ENCODE measurements at regions not wholly inside any gene's neighbourhood (a gene's known extent, or its start where the extent isn't known, plus 50 kb on each side); places are given as distances from the start of the nearest gene placed in this dataset.

- Histone ChIP-seq H2AFZ (ENCODE audit: low read length) (no peak overlapping the region), H3K36me3 (replicated peaks in 1 of 2; ENCODE audit: control insufficient read depth in 1 of 2, insufficient read depth in 2 of 2, low read length in 2 of 2) (no peaks in the 10 kb centered on the region), H3K4me1 (ENCODE audit: insufficient read depth, low read length) (peaks cover 8% of the 10 kb centered on the region), H3K9me3 (ENCODE audit: low read length) (no peaks in the 10 kb centered on the region), H3K9ac (ENCODE audit: insufficient read depth, low read depth, low read length) (no peak overlapping the region), H3K4me3 (replicated peaks in 1 of 3; ENCODE audit: insufficient read depth in 1 of 3, low read depth in 2 of 3, low read length in 3 of 3) (no peak overlapping the region), H3K4me2 (ENCODE audit: low read depth, low read length) (no peak overlapping the region), H4K20me1 (ENCODE audit: insufficient read depth, low read length) (no peaks in the 10 kb centered on the region), H3K27ac (ENCODE audit: extremely low read length, insufficient read depth, low read length) (no peak overlapping the region), H3K27me3 (ENCODE audit: control insufficient read depth in 1 of 2, insufficient read depth in 2 of 2, low read length in 2 of 2) (no peaks in the 10 kb centered on the region), H3K79me2 (ENCODE audit: insufficient read depth, low read length) (no peaks in the 10 kb centered on the region)
- in situ Hi-C loops (cut with HindIII; ENCODE audit: extremely low pct_ligation_motif_present, low pct_unique_long_range_greater_than_20kb), result no loop called here
- BruUV-seq (replicated peaks), result no TSS peak
- ATAC-seq (peak; percentile 70), FAIRE-seq (no peak), DNase-seq (ENCODE audit: low spot score) (no peak)
- ChIA-PET CTCF (ENCODE audit: low intra/inter-chr PET ratio, low total read pairs) (no interaction called here), POLR2A (no interaction called here)
- TF ChIP-seq HNF4A (CRISPR knock-in tag; IDR thresholded peaks at IDR 0.05) (peak; percentile 51), SOX6 (IDR thresholded peaks at IDR 0.05) (no peak), SOX6 (CRISPR knock-in tag; IDR thresholded peaks at IDR 0.05) (peak; percentile 34; the same call in 1 of the 2 replicates)
- TF ChIP-seq, protein P1, sequence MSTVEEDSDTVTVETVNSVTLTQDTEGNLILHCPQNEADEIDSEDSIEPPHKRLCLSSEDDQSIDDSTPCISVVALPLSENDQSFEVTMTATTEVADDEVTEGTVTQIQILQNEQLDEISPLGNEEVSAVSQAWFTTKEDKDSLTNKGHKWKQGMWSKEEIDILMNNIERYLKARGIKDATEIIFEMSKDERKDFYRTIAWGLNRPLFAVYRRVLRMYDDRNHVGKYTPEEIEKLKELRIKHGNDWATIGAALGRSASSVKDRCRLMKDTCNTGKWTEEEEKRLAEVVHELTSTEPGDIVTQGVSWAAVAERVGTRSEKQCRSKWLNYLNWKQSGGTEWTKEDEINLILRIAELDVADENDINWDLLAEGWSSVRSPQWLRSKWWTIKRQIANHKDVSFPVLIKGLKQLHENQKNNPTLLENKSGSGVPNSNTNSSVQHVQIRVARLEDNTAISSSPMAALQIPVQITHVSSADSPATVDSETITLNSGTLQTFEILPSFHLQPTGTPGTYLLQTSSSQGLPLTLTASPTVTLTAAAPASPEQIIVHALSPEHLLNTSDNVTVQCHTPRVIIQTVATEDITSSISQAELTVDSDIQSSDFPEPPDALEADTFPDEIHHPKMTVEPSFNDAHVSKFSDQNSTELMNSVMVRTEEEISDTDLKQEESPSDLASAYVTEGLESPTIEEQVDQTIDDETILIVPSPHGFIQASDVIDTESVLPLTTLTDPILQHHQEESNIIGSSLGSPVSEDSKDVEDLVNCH (CRISPR knock-in tag; IDR thresholded peaks at IDR 0.05), result no peak
- TF ChIP-seq, protein P2, sequence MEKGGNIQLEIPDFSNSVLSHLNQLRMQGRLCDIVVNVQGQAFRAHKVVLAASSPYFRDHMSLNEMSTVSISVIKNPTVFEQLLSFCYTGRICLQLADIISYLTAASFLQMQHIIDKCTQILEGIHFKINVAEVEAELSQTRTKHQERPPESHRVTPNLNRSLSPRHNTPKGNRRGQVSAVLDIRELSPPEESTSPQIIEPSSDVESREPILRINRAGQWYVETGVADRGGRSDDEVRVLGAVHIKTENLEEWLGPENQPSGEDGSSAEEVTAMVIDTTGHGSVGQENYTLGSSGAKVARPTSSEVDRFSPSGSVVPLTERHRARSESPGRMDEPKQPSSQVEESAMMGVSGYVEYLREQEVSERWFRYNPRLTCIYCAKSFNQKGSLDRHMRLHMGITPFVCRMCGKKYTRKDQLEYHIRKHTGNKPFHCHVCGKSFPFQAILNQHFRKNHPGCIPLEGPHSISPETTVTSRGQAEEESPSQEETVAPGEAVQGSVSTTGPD (CRISPR knock-in tag; IDR thresholded peaks at IDR 0.05), result 0 out of 2 replicates have a peak, but pooled peaks have one; percentile 41
- 14% methylated on average over 6 of the region's 6 CpGs for WGBS (ENCODE audit: low lambda C conversion rate)
- intact Hi-C loops (cut with micrococcal nuclease; ENCODE audit: unreplicated experiment), result no loop called here
Measured at GRCh38 chr2:67502346-67503065, 105.4 kb downstream of the ETAA1 start.
